ENCODE measurements at regions not wholly inside any gene's neighbourhood (a gene's known extent, or its start where the extent isn't known, plus 50 kb on each side); places are given as distances from the start of the nearest gene placed in this dataset.

DNA sequence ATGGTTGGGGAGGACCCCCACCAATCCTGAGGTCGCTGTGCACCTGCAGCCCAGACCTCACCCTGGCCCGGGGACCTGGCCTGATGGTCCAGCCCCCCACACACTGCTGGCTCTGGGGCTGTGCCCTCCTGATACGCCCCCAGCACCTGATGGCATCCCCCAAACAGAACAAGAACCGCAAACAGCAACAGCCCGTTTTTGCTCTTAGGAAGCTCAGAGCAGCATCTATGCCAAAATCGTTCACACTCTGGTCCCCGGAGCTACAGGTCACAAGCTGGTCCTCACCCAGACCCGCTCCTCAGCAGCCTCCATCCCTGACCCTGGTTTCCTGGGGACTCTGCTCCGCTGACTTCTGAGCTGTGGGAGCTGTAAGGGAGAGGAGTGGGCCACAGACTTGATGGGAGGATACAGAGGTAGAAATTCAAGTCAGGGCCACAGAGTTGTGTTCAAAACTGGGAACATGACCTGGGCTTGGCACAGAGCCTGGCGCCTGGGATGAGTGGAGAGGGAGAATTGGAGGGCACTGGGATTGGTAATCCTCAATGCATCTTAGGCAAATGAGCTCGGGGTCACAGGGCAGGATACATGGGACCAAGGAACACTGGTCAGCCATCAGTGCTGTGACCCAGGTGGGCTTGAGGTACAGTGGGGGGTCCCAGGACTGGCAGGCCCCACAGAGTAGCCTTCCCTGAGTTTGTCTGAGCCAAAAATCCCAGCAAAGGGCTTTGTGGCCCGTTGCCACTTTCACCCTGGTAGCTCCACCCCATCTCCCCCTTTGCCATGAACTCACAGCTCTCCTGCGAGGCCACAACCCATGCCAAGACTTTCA lies 170.9 kb upstream of the RTL1 start:
- H3K36me3 ChIP-seq (ENCODE audit: low read length): no peaks in the 10 kb centered on the region
- H3K9ac ChIP-seq (ENCODE audit: low read length): no peak overlapping the region
- no peak for TF ChIP-seq EZH2phosphoT487 (conservative IDR thresholded peaks at IDR 0.05; ENCODE audit: low read length)
- TF ChIP-seq CTCF (IDR thresholded peaks at IDR 0.05; ENCODE audit: insufficient read depth, low read length, poor library complexity, severe bottlenecking): no peak
- no peak overlapping the region for H3K4me2 ChIP-seq (ENCODE audit: low read depth, low read length, poor library complexity, severe bottlenecking)
- no peaks in the 10 kb centered on the region for H3K9me3 ChIP-seq (ENCODE audit: insufficient read depth, low read length)
- H3K79me2 ChIP-seq (ENCODE audit: insufficient read depth, low read length): no peaks in the 10 kb centered on the region
- no peaks in the 10 kb centered on the region for H3K9me2 ChIP-seq (replicated peaks; ENCODE audit: insufficient read depth, low read length)
- H3K27me3 ChIP-seq (ENCODE audit: low read length): no peaks in the 10 kb centered on the region
- H3K4me3 ChIP-seq (ENCODE audit: insufficient read depth, low read length, poor library complexity, severe bottlenecking): no peak overlapping the region
- H4K20me1 ChIP-seq (ENCODE audit: low read depth, low read length): no peaks in the 10 kb centered on the region
- H2AFZ ChIP-seq (ENCODE audit: low read depth, low read length, severe bottlenecking): no peak overlapping the region
- H3K27ac ChIP-seq (ENCODE audit: low read depth, low read length): no peak overlapping the region
- H3F3A ChIP-seq (ENCODE audit: insufficient read depth): no peaks in the 10 kb centered on the region

- H3K4me3 ChIP-seq (ENCODE audit: insufficient read depth, low read length, poor library complexity, severe bottlenecking): no peak overlapping the region
- H3K79me2 ChIP-seq (ENCODE audit: insufficient read depth, low read length): no peaks in the 10 kb centered on the region
- no peak overlapping the region for H3K9ac ChIP-seq (ENCODE audit: low read length)
- H3F3A ChIP-seq (ENCODE audit: insufficient read depth): no peaks in the 10 kb centered on the region
- no peak overlapping the region for H3K27ac ChIP-seq (ENCODE audit: low read depth, low read length)
- H3K27me3 ChIP-seq (ENCODE audit: low read length): no peaks in the 10 kb centered on the region
- no peak for TF ChIP-seq EZH2phosphoT487 (conservative IDR thresholded peaks at IDR 0.05; ENCODE audit: low read length)
- TF ChIP-seq CTCF (IDR thresholded peaks at IDR 0.05; ENCODE audit: insufficient read depth, low read length, poor library complexity, severe bottlenecking): no peak
- H3K36me3 ChIP-seq (ENCODE audit: low read length): no peaks in the 10 kb centered on the region
- no peak overlapping the region for H3K4me2 ChIP-seq (ENCODE audit: low read depth, low read length, poor library complexity, severe bottlenecking)
- no peaks in the 10 kb centered on the region for H3K9me2 ChIP-seq (replicated peaks; ENCODE audit: insufficient read depth, low read length)
- no peaks in the 10 kb centered on the region for H3K9me3 ChIP-seq (ENCODE audit: insufficient read depth, low read length)
- H4K20me1 ChIP-seq (ENCODE audit: low read depth, low read length): no peaks in the 10 kb centered on the region
- H2AFZ ChIP-seq (ENCODE audit: low read depth, low read length, severe bottlenecking): no peak overlapping the region
These were observed 171.7 kb upstream of the RTL1 start for GRCh38 chr14:101075025-101075800.

GRCh38 chr14:101075801-101076413 lies 172.4 kb upstream of the RTL1 start:
- Histone ChIP-seq H3K4me3 (ENCODE audit: insufficient read depth, low read length, poor library complexity, severe bottlenecking) (no peak overlapping the region), H3K9me3 (ENCODE audit: insufficient read depth, low read length) (no peaks in the 10 kb centered on the region), H3K27me3 (ENCODE audit: low read length) (no peaks in the 10 kb centered on the region), H3K36me3 (ENCODE audit: low read length) (no peaks in the 10 kb centered on the region), H4K20me1 (ENCODE audit: low read depth, low read length) (no peaks in the 10 kb centered on the region), H3K27ac (ENCODE audit: low read depth, low read length) (no peak overlapping the region), H3F3A (ENCODE audit: insufficient read depth) (no peaks in the 10 kb centered on the region), H2AFZ (ENCODE audit: low read depth, low read length, severe bottlenecking) (no peak overlapping the region), H3K79me2 (ENCODE audit: insufficient read depth, low read length) (no peaks in the 10 kb centered on the region), H3K9ac (ENCODE audit: low read length) (no peak overlapping the region), H3K9me2 (replicated peaks; ENCODE audit: insufficient read depth, low read length) (no peaks in the 10 kb centered on the region), H3K4me2 (ENCODE audit: low read depth, low read length, poor library complexity, severe bottlenecking) (no peak overlapping the region)
- TF ChIP-seq EZH2phosphoT487 (conservative IDR thresholded peaks at IDR 0.05; ENCODE audit: low read length) (no peak), CTCF (IDR thresholded peaks at IDR 0.05; ENCODE audit: insufficient read depth, low read length, poor library complexity, severe bottlenecking) (no peak)
